Daoy (cell line): ENCODE measurements at regions not wholly inside any gene's neighbourhood (a gene's known extent, or its start where the extent isn't known, plus 50 kb on each side); places are given as distances from the start of the nearest gene placed in this dataset.
A peak's percentile ranks its signal among the peaks of the same experiment; 100 is the strongest.
"Not testable (repeated sequence)": the region's sequence is repeated elsewhere in the genome, so short reads cannot be mapped to it uniquely, and the experiment has no call there.

Experiments
- DNase-seq: peaks from one replicate; pipeline ENCODE4 v3.0.0-alpha.2; 2015; ENCODE audit warnings: low read depth

DNA sequence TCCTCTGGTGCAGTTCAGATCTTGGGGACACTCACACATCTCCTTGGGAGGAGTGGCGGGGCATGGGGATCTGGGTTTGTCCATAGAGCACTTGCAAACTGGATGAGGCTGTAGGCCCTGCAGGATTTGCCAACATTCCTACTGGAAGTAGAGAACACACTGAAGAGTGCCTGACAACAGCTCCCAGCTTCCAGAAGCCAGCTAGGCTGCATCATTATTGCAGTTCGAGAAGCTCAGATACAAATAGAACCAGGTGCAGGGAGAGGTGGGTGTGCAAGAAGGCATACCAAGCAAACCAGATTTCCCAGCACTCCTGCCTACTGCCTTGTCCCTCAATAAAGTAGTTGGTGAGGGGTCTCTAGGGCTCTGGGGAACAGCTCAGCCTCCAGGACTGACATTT, 52.5 kb downstream of the RHOB start:
- DNase-seq = no peak

DNA sequence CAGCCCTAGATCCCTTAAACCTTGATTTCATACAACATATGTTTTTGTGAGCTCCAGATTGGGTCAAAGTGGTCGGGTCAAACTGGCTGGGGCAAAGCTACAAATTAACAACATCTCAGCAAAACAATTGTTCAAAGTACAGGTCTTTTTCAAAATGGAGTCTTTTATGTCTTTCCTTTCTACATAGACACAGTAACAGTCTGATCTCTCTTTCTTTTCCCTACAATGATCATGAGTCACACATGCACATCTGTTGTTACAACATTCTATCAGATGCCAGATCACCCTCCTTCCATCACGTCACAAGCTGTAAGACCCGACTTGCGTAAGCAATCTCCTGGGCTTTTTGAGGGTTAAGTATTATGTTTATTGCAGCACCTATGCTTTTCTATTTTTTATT, 55.1 kb downstream of the RHOB start:
- peak; percentile 76 for DNase-seq

DNA sequence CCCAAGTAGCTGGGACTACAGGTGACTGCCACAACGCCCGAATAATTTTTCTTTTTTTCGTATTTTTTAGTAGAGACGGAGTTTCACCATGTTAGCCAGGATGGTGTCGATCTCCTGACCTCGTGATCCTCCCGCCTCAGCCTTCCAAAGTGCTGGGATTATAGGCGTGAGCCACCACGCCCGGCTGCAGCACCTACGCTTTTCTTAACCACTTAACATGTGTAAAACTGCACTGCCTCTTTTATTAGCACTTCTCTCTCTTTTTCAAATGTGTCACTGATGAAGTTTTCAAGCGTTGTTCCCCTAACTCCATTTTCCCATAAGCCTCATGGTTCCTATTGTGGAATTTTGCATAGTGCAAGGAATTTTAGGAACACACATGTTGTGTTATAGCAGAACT, 55.6 kb downstream of the RHOB start:
- not testable (repeated sequence) for DNase-seq

DNA sequence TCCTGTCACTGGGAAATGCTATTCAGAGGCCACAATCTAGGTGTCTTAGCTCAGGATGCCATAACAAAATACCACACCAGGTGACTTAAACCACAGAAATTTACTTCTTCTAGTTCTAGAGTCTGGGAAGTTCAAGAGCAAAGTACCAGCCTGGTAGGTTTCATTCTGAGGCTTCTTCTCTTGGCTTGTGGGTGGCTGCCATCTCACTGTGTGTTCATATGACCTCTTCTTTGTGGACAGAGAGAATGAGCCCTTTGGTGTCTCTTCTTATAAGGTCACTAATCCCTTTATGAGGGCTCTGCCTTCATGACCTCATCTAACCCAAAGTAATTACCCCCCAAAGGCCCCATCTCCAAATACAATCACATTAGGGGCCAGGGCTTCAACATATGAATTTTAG, 57.3 kb downstream of the RHOB start:
- no peak for DNase-seq

DNA sequence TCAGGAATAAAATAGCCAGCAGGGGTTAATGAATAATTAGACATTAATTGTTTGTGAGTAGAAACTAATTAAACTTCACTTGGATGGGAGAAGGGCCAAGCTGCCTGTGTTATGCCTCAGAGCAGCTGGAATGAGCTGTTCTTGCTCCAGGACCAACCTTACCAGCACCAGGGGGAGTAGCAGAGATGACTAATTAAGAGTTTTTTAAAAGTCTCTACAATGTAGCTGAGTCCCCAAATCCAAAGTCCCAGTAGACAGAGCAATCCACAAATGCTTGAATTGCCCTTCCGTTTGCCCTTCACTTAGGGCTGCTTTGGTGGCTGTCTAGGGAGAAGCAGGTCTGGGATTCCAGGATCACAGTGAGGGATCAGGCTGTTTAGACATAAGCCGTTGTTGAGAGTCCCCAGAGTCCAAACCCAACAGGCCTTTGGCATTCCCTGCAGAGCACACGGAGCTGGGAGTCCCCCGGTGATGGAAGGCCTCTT, 59.4 kb downstream of the RHOB start:
- DNase-seq = peak; percentile 44

DNA sequence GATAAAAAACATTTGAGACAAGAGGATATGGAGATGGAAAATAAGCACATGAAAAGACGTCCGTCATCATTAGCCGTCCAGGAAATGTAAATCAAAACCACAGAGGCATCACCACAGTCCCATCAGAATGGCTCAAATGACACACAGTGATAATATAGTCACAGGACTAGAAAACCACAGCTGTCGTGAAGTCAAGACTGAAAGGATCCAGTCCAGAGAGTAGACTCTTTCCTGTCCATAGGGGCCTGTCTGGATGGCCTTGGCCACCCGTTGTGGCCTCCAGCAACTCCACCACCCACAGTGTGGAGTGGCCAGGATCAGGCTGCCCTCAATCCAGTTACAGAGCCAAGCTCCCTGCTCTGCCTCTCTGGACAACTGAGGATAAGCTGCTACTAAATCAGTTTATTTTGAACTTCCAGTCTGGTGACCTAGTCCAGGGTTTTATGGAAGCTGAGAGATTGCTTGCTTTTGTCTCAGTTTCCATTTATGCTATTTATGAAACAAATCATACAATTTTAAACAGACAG, 60.4 kb downstream of the RHOB start:
- DNase-seq = peak; percentile 51

DNA sequence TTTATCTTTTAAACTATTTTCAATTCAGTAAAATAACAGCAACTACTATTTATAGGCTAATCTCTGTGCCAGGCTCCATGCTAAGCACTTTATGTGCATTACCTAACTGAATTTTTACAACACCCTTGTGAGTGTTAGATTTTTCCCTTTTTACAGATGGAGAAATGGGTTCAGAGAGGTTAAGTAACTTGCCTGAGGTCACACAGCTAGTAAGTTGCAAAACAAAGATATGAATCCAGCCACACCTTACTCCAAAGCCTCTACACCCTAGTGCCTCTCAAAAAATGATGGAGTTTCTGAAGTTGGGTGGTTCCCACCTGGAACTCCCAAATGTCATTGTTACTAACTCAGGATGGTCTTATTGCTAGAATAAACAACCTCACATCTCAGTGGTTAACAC, 60.8 kb downstream of the RHOB start:
- no peak for DNase-seq

DNA sequence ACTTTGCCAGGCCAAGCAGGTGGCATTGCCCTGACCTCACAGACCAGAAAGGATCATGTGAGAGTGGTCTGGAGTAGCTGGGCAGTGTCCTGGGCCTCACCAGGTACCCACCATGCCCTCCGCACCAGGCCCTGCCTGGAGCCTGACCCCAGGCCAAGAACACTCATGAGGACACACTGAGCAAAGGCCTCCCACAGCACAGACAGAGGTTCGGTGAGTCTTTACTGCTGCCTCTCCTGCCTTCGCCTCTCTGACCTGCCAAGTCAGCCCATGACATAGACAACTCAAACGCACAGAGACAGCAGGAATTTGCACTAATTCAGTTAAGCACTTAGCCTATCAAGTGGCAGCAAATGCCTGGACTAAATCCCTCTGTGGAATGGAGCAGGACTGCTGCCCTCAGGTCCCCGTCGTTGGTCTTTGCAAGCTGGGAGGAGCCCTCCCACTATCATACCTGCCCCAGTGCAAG, 62.5 kb downstream of the RHOB start:
- DNase-seq = no peak

DNA sequence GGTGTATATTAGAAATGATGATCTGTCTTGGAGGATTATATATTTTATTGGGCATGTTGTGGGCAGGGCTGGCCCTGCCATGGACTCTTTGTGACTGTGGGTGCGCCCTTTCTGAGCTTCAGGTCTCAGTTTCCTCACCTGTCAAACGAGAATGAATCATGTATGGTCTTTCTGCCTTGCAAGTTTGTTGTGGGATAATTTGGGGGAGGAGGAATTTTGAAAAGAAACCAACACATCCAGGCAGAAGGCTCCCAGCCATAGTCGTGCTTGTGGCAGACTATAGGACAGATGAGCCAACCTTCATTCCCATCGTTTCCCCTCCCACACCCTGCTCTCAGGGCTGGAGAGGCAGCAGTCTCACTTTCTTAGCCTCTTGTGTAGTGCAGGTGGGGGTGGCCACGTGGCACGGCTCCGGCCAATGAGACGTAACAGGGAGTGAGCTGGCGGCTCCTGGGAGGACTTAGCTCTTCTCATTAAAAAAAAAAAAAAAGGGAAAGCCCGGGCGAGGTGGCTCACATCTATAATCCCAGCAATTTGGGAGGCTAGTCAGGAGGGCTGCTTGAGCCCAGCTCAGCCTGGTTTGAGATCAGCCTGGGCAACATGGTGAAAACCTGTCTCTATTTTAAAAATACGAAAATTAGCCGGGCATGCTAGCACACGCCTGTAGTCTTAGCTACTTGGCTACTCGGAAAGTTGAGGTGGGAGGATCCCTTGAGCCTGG, 63.1 kb downstream of the RHOB start:
- DNase-seq = peak; percentile 88

DNA sequence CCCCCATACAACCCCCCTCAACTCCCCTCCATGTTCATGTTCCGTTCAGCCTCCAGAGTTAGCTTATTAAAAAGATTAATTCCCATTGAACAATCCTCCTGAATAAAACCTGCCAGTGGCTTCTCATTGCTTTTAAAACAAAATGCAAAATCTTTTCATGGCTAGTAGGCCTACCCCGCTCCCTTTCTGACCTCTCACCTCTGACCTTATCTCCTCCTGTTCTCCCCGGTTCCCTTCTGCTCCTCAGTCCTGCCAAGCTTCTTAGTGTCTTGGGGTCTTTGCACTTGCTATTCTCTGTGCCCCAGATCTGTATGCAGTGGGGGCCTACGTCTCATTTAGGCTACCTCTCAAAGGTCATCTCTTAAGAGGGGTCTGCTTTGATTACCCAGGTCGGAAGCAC, 64.3 kb downstream of the RHOB start:
- DNase-seq = no peak

DNA sequence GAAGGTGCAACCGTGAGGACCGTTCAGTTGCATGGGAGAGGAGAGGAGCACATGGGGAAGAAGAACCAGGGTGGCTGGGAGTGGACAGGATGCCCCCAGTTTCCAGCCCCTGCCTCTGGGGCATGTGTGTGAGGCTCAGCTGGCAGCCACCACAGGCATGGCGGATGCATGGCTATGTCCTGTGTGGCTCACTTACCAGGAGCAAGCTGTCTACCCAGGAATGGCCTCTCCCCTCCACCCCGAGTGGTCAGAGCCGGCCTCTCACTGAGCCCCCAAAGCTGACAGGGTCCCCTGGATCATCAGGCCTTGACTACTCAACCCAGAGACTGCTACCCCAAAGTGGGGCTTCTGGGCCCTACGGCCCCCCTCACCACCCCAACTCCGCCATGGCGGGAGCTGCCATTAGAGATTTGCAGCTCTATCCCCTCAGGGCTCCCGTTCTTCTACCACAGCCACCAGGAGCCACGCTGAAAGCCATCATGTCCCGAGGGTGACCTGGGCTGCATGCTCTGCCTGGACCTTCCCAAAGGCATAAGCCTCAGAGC, 65.3 kb downstream of the RHOB start:
- no peak for DNase-seq

DNA sequence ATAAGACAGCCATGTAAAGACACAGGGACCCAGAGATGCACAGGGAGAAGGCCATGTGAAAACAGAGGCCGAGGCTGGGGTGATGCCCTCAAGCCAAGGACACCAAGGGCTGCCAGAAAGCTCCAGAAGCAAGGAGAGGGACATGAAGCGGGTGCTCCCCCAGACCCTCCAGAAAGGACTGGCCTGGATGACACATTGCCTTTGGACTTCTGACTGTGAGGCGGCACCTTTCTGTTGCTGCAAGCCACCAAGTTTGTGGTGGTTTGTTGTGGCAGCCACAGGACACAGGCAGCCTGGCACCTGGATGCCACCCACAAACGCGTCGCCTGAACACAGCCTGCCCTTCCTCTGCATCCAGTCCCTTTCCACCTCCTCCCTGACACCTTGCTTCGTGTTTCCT, 67.1 kb downstream of the RHOB start:
- DNase-seq = no peak

DNA sequence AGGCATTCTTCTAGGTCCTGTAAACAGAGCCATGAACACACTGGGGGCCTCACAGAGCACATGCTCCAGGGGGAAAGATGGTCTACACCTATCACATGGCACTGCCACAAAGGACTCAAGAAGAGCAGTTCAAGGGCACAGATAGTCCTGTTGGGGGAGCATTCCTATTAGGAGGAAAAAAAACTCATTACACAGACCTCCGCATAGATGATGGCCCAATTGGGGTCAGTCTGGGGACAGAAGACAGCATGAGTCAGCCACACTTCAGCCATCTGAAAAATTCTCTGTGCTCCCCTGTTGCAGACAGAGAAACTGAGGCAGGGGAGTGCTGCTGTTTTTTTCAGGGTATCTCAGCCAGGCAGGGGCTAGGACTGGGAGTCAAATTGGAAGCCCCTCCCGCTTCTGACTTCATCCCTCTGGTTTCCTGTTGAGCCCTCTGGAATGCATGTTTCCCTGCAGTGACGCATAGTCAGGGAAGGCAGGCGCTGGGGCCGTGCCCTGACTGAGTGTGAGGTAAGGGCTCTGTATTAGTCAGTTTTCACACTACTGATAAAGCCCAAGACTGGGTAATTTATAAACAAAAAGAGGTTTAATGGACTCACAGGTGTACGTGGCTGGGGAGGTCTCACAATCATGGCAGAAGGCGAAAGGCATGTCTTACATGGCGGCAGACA, 67.9 kb downstream of the RHOB start:
- peak; percentile 97 for DNase-seq

DNA sequence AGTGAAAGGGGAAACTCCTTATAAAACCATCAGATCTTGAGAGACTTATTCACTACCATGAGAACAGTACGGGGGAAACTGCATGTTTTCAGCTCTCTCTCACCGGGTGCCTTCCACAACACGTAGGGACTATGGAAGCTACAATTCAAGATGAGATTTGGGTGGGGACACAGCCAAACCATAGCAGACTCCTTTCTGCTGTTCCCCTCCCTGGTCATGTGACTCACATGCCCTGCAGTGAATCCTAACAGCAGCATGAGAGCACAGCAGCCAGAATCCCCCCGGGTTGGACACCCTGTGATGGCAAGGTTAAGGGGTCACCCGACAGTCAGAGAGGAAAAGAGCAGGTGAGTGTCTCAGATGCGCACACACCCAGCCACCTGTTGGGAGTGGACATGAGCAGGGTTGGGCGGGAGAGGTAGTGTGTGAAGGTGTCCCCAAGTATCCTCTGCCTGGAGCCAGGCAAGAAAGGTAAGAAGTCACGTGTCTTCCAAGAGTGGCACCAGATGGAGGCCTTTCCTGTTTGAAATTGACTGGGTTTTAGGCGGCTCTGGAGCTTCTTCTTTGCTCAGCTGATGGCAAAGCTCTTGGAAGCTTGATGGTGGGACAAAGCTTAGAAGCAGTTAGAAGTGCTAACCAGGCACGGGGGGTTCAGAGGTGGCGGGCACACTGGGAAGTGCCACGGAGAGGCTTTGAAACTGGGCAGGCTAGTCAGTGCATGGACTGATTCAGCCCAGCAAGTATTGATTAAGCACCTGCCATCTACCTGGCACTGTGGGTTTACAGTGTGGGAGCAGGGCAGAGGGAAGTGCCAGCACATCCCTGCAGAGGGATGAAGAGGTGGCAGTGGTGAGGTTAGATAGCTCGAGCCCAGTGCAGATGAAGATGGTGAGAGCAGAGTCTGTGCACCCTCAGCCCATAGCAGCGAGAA, 68.7 kb downstream of the RHOB start:
- no peak for DNase-seq

DNA sequence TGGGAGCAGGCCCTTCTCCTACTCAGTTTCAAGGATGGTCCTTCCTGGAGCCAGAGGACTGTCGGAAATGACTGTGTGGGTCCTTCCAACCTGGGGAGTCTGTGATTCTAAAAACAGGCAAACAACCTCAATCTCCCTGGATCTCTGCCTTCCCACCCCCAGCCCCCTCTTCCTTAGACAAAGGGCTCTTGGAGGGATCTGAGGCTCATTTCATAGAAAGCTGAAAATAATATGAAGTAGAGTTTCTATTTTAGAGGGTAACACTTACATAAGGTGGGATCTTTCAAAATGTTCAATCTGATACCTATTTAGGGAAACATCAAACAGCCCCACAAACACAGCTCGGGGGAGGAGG, 69.4 kb downstream of the RHOB start:
- DNase-seq = no peak

DNA sequence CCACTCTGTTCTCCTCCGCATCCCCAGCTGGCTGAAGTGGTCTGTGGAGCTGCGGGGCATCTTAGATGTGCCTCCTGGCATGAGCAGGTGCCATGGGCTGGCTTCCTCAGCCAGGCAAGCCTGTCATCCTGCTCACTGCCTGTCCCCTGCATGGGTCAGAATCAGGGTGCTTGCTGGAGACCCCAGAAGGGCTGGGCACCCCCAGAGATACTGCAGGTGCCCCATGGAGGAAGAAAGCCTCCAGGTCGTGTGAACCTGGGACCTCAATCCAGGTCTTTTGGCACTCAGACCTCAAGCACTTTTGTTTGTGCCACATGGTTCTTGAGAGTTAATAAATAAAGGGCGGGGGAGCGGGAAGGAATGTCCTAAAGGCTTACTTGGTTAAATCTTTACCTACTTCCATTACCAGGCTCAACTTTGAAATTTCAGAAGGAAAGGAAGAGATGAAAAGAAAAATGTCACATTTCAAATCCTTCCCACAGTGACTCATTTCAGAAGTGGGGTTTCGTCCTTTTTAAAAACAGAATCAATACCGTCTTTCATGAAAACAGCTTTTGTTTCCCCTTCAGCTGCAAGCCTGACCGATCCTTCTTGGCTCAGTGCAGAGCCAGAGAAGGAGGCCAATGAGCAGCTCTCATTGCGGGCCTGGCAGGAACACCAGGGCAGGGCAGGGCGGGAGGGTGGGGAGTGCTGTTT, 69.9 kb downstream of the RHOB start:
- no peak for DNase-seq

DNA sequence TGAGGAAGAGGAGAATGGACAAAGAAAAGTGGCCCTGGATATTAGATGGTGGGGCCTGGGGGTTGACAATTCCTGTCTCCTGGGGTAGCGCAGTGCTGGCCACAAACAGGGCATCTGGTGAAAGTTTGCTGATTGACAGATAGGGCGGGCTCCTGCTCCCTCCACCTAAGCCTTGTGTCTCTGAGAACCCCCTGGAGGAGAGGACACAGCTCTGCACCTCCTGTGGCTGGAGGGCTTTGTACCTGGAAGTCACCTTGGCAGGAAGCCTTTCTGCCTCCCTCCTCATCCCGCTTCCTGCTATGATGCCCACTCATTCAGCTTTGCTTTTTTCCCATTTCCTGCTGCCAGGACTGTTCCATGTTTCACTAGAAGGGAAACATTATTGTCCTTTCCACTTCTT, 72.4 kb downstream of the RHOB start:
- no peak for DNase-seq

DNA sequence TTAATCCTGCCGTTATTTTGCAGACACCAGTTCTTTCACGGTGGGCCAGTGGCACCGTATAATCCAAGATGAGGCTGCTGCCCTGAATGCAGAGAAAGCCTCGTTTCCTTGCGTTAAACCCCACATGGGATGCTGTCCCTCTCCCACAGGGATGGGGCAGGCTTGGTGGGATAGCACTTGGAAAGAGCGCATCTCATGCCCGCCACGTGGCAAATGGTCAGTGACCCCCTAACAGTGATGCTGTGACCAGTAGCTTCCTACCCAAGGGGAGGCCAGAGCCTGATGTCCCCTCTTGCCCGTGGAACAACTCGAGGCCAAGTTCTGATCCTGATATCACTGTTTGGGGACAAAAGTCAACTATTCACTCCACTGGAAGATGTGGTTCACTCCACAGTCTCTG, 73.3 kb downstream of the RHOB start:
- DNase-seq = no peak

DNA sequence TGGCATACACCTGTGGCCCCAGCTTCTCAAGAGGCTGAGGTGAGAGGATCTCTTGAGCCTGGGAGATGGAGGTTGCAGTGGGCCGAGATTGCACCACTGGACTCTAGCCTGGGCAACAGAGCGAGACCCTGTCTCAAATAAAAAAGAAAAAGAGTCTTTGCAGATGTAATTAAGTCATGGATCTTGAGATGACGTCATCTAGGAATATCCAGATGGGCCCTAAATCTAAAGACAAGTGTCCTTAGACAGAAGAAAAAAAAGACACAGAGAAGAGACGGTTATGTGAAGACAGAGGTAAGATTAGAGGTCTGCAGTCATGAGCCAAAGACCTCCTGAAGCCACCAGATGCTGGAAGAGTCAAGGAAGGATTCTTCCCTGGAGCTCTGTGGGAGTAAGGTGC, 74.3 kb downstream of the RHOB start:
- DNase-seq = no peak

DNA sequence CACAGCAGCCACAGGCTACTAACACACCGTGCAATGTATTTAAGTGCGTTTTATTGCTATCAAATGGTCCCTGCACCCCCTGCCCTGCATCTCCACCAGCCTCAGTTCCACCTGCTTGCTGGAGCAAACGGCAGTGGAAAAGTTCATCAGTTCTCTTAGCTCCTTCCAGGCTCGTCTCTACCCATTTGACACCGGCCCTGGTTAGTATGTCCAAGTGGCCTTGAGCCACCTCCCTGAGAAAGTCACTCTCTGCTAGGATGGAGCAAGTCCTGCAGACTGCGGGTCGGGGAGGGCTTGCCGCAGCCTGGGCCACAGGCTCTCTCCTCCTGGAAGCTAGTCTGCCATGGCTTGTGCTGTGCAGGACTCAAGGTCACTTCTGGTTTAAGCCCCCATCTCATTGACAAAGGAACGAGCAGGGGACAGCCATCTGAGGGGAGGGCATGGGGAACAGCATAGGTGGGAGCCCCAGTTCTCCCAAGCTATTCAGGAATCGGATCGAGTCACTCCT, 74.9 kb downstream of the RHOB start:
- no peak for DNase-seq
